NT2/D1 (cell line): ENCODE measurements at regions not wholly inside any gene's neighbourhood (a gene's known extent, or its start where the extent isn't known, plus 50 kb on each side); places are given as distances from the start of the nearest gene placed in this dataset.

ENCODE experiments used
- DNase-seq: peaks from one replicate; pipeline ENCODE4 v3.0.0-alpha.2; 2011; ENCODE audit warnings: low read depth, low spot score
- H3K27me3 ChIP-seq: 2 replicates; pipeline ENCODE4 v1.6.0; 2011; ENCODE audit warnings: mild to moderate bottlenecking; ENCODE audit not compliant: insufficient read length, insufficient read depth
- H3K36me3 ChIP-seq: 2 replicates; pipeline ENCODE4 v1.6.1; 2011; ENCODE audit warnings: mild to moderate bottlenecking, low read length, mixed read lengths; ENCODE audit not compliant: insufficient read depth, insufficient read length
- H3K4me1 ChIP-seq: 2 replicates; pipeline ENCODE4 v1.5.1; 2011; ENCODE audit not compliant: insufficient read depth, insufficient read length
- H3K4me3 ChIP-seq: 2 replicates; pipeline ENCODE4 v1.5.1; 2011; ENCODE audit warnings: low read depth; ENCODE audit not compliant: insufficient read length
- H3K9ac ChIP-seq: 2 replicates; pipeline ENCODE4 v1.6.0; 2011; ENCODE audit warnings: low read depth; ENCODE audit not compliant: insufficient read length
- H3K9me3 ChIP-seq: 2 replicates; pipeline ENCODE4 v1.5.1; 2011; ENCODE audit warnings: mild to moderate bottlenecking, low read length; ENCODE audit not compliant: insufficient read depth
- SUZ12 ChIP-seq: IDR thresholded peaks from 2 replicates; pipeline ENCODE4 v1.6.1; 2011; ENCODE audit not compliant: insufficient read length, insufficient read depth; ENCODE audit errors: extremely low read depth
- YY1 ChIP-seq: IDR thresholded peaks from 2 replicates; pipeline ENCODE4 v1.6.1; 2011; ENCODE audit not compliant: insufficient read length, insufficient read depth
- ZNF274 ChIP-seq: IDR thresholded peaks from 2 replicates; pipeline ENCODE4 v1.6.1; 2011; ENCODE audit warnings: mild to moderate bottlenecking, low read depth, low read length

DNA sequence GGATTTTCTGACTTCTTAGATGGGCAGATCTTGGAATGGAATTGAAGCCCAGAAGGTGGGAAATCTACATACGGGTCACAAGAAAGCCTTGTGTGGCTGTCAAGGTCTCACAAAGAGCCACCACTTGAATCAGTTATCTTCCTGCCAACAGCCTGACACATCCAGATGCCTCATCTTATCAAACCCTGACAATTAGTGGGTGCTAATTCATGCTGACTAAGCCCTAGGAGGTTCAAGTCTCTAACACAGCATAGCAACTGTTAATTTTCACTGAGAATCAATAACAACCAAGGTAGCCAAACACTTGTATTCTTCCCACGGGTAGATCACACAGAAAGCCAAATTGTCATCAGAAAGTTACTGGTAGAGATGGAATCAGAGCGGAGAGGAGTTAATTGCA, 222.2 kb downstream of the TMEM167A start:
- H3K27me3 ChIP-seq, result no peaks in the 10 kb centered on the region
- H3K9ac ChIP-seq, result no peak overlapping the region
- DNase-seq, result no peak
- no peak overlapping the region for H3K4me3 ChIP-seq
- H3K9me3 ChIP-seq, result no peaks in the 10 kb centered on the region
- H3K4me1 ChIP-seq, result no peaks in the 10 kb centered on the region
- TF ChIP-seq SUZ12, result no peak
- no peak for TF ChIP-seq ZNF274
- TF ChIP-seq YY1, result no peak
- H3K36me3 ChIP-seq, result no peaks in the 10 kb centered on the region

DNA sequence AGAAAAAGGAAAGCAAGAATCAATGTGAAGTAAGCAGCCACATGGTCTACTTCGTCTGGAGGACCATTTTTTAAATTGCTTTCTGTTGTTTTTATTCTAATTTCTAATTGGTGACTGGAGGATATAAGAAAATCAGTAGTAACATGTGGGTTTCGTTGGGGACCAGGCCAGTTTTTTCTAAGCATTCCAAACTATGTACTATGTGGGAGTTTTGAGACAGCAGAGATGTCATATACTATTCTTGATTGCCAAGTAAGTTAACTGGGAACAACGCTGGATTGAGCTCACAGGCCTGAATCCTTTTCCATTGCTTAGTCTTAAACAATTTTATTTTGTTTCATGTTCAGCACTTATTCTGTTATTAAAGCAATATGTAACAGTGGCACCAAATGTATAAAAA, 225.7 kb downstream of the TMEM167A start:
- Histone ChIP-seq H3K9me3 (peaks cover 9% of the 10 kb centered on the region; the same call in 1 of the 2 replicates), H3K36me3 (no peaks in the 10 kb centered on the region), H3K9ac (no peak overlapping the region), H3K4me3 (no peak overlapping the region), H3K27me3 (no peaks in the 10 kb centered on the region), H3K4me1 (no peaks in the 10 kb centered on the region)
- no peak for DNase-seq
- TF ChIP-seq YY1, result no peak

DNA sequence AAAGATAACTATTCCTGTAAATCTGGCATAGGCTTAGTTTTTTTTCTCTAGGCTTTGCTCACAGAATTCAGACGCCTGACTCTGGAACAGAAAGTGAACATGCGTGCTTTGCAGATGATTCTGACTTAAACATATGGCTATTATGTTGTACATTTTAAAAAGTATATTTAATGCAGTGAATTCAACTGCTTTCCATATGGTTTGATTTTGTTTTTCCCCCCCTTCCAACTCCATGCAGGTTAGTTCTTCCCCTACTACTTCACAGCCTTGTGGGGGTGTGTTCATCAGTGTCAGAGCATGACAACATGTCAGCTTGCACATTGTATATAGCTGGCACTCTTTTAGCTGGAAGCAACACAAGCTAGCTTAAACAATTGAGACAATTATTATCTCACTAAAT, 226.8 kb downstream of the TMEM167A start:
- Histone ChIP-seq H3K9ac (no peak overlapping the region), H3K36me3 (no peaks in the 10 kb centered on the region), H3K4me3 (no peak overlapping the region), H3K9me3 (peaks cover 9% of the 10 kb centered on the region; the same call in 1 of the 2 replicates), H3K4me1 (no peaks in the 10 kb centered on the region), H3K27me3 (no peaks in the 10 kb centered on the region)
- TF ChIP-seq SUZ12 (no peak), YY1 (no peak), ZNF274 (no peak)
- DNase-seq, result no peak

DNA sequence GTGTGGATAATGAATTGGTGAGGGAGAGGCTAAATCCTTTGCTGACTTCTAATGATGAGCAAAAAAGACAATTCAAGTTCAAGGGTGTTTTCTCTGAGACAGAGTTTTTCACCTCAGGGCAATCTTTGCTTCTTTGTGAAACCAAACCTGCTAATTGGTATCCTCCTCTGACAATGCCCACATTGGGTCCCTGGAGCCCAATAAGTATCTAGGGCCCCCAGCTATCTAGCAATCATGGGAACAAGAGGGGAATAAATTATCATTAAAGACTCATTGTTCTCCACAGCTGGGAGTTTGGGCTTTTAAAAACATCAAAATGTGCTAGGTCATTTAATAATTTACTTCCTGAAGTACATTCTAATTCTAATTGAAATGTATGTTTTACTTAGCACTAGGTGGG, 227.3 kb downstream of the TMEM167A start:
- Histone ChIP-seq H3K27me3 (no peaks in the 10 kb centered on the region), H3K9ac (no peak overlapping the region), H3K4me1 (no peaks in the 10 kb centered on the region), H3K9me3 (peaks cover 9% of the 10 kb centered on the region; the same call in 1 of the 2 replicates), H3K4me3 (no peak overlapping the region), H3K36me3 (no peaks in the 10 kb centered on the region)
- TF ChIP-seq ZNF274 (no peak), YY1 (no peak), SUZ12 (no peak)
- DNase-seq, result no peak

DNA sequence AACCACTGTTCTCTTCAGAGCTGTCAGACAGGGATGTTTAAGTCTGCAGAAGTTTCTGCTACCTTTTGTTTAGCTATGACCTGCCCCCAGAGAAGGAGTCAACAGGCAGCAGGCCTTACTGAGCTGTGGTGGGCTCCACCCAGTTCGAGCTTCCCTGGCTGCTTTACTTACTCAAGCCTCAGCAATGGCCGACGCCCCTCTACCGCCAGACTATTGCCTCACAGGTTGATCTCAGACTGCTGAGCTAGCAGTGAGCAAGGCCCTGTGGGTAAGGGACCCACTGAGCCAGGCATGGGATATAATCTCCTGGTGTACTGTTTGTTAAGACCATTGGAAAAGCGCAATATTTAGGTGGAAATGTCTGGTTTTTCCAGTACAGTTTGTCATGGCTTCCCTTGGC, 229.6 kb downstream of the TMEM167A start:
- Histone ChIP-seq H3K36me3 (no peaks in the 10 kb centered on the region), H3K4me1 (no peaks in the 10 kb centered on the region), H3K9me3 (peaks cover 9% of the 10 kb centered on the region; the same call in 1 of the 2 replicates), H3K4me3 (no peak overlapping the region), H3K27me3 (no peaks in the 10 kb centered on the region), H3K9ac (no peak overlapping the region)
- DNase-seq, result no peak
- TF ChIP-seq ZNF274 (no peak), YY1 (no peak), SUZ12 (no peak)

DNA sequence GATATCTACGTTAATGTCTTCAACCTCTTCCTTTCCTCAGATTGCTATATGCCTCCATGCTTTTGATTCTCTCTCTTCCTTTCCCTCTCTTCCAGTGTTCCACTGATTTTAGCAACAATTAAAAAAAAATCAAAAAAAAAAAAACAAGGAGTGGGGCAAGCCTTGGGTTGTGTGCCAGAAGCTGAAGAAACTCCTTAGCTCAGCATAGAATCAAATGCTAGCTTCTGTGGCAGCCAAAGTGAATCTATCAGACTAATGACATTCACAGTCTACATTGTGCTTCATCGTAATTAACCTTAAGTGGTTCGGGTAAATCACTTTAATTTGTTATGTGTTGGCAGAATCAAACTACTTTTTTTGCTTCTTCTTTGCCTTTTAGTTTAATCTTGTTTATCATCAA, 237.3 kb downstream of the TMEM167A start:
- Histone ChIP-seq H3K9me3 (peaks cover 18% of the 10 kb centered on the region), H3K4me1 (no peaks in the 10 kb centered on the region), H3K36me3 (no peaks in the 10 kb centered on the region), H3K9ac (no peak overlapping the region), H3K27me3 (no peaks in the 10 kb centered on the region), H3K4me3 (no peak overlapping the region)
- TF ChIP-seq ZNF274 (no peak), SUZ12 (no peak), YY1 (no peak)
- no peak for DNase-seq

DNA sequence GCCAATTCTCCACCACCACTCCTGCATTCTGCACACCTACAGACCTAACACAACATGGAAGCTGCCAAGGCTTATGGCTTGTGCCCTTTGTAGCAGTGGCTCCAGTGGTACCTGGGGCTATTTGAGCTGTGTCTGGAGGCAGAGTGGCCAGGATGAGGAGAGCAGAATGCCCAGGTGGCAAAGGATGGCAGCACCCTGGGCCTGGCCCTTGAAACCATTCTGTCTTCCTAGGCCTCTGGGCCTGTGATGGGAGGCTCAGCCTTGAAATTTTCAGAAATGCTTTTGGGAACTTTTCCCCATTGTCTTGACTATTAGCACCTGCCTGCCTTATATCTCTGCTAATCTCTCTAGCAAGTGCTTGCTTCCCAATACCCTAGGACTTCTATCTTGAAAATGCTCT, 241.7 kb downstream of the TMEM167A start:
- Histone ChIP-seq H3K27me3 (no peaks in the 10 kb centered on the region), H3K9me3 (peaks cover 18% of the 10 kb centered on the region), H3K4me3 (no peak overlapping the region), H3K4me1 (no peaks in the 10 kb centered on the region), H3K36me3 (no peaks in the 10 kb centered on the region), H3K9ac (no peak overlapping the region)
- no peak for DNase-seq
- TF ChIP-seq YY1 (no peak), SUZ12 (no peak), ZNF274 (no peak)

DNA sequence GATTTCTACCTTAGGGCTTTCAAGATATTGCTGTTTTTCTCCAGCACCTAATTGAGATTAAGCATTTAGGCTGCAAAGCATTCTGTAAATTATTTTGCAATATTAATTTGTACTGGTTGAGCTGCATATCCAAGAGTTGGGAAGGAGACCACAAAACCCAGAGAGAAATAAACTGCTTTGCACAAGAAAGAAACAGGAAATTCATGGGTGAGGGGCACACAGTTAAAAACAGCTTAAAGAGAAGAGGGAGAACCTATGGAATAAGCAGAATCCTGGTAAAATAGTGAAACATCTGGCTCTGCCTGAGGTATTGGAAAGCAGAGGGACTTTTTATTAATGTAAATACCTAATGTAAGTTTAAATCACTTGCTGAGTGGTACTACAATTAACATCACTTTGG, 243.0 kb downstream of the TMEM167A start:
- Histone ChIP-seq H3K4me3 (no peak overlapping the region), H3K36me3 (no peaks in the 10 kb centered on the region), H3K27me3 (no peaks in the 10 kb centered on the region), H3K4me1 (no peaks in the 10 kb centered on the region), H3K9ac (no peak overlapping the region), H3K9me3 (peaks cover 18% of the 10 kb centered on the region)
- TF ChIP-seq ZNF274, result no peak
- no peak for TF ChIP-seq SUZ12
- no peak for TF ChIP-seq YY1
- DNase-seq, result no peak
